GM12878 (cell line): ENCODE measurements at regions not wholly inside any gene's neighbourhood (a gene's known extent, or its start where the extent isn't known, plus 50 kb on each side); places are given as distances from the start of the nearest gene placed in this dataset.

Experiments used
- ATAC-seq: fragments of 200-7000 bp; cut with Tn5 transposase; 3 replicates; pipeline ENCODE4 v1.9.1; 2020; ENCODE audit warnings: mild to moderate bottlenecking, moderate library complexity
- BruUV-seq: library from RNA; stranded (reverse); fragments of 400-500 nt; replicated peaks from 2 replicates; lab custom pipeline; 2021; lab: Mats Ljungman, UMichigan
- CTCF ChIA-PET: fragments of 300-600 bp; sonication (Branson Sonifier 250); formaldehyde crosslinking; extraction: SDS; loops from one replicate; lab custom pipeline; 2021; ENCODE audit warnings: inconsistent platforms; lab: Yijun Ruan, JAX
- POLR2A ChIA-PET: fragments of 350-600 bp; formaldehyde crosslinking; extraction: SDS; loops from one replicate; lab custom pipeline; 2021; ENCODE audit warnings: inconsistent platforms; lab: Charles Lee
- RAD21 ChIA-PET: fragments of 300-600 bp; sonication (Branson Sonifier 250); formaldehyde crosslinking; loops from one replicate; lab custom pipeline; 2023; ENCODE audit warnings: antibody characterized with exemption; ENCODE audit not compliant: unreplicated experiment; lab: Charles Lee
- SMC1A ChIA-PET: fragments of 300-600 bp; sonication (Branson Sonifier 250); formaldehyde crosslinking; loops from one replicate; lab custom pipeline; 2023; ENCODE audit not compliant: unreplicated experiment, uncharacterized antibody; lab: Charles Lee
- DNase-seq: peaks from one replicate; pipeline ENCODE4 v3.0.0-alpha.2; 2011; ENCODE audit warnings: low read depth, low spot score
- FAIRE-seq: peaks from 3 replicates; lab custom pipeline; 2011; peaks lifted over from hg19 to GRCh38; lab: Jason Lieb, UNC
- H2AFZ ChIP-seq: 2 replicates; pipeline ENCODE4 v1.6.0; 2011; ENCODE audit warnings: low read depth, low read length, control low read depth; ENCODE audit not compliant: control insufficient read depth
- H3K27ac ChIP-seq: 2 replicates; pipeline ENCODE4 v1.5.1; 2011; ENCODE audit warnings: control low read depth; ENCODE audit not compliant: control insufficient read depth, insufficient read depth
- H3K27me3 ChIP-seq, 2 experiments: replicated peaks in 1 of 2; 2 replicates each; pipeline versions ENCODE4 v1.6.0 to v1.6.1; 2011; ENCODE audit warnings: low read length in 1 of 2; ENCODE audit not compliant: control insufficient read depth in 2 of 2, insufficient read depth in 2 of 2
- H3K36me3 ChIP-seq, 2 experiments: 2 replicates each; pipeline ENCODE4 v1.5.1; 2011; ENCODE audit warnings: low read length in 1 of 2; ENCODE audit not compliant: control insufficient read depth in 2 of 2, insufficient read depth in 2 of 2
- H3K4me1 ChIP-seq: 2 replicates; pipeline ENCODE4 v1.6.1; 2011; ENCODE audit warnings: mild to moderate bottlenecking, low read length, moderate library complexity, mixed read lengths; ENCODE audit not compliant: control insufficient read depth, insufficient read depth
- H3K4me2 ChIP-seq: 2 replicates; pipeline ENCODE4 v1.6.0; 2011; ENCODE audit warnings: control low read depth; ENCODE audit not compliant: control insufficient read depth, insufficient read depth
- H3K4me3 ChIP-seq: fragments of 200-600 bp; sonication (generic); 2 replicates; pipeline ENCODE4 v1.5.1; 2016
- H3K79me2 ChIP-seq: 2 replicates; pipeline ENCODE4 v1.6.0; 2011; ENCODE audit warnings: low read length; ENCODE audit not compliant: control insufficient read depth, insufficient read depth
- H3K9ac ChIP-seq: 2 replicates; pipeline ENCODE4 v1.8.0; 2011; ENCODE audit warnings: low read length, control low read depth, mixed read lengths; ENCODE audit not compliant: control insufficient read depth, insufficient read depth
- H3K9me3 ChIP-seq: replicated peaks from 3 replicates; pipeline ENCODE4 v1.5.1; 2011; ENCODE audit warnings: mild to moderate bottlenecking, low read length; ENCODE audit not compliant: control insufficient read depth, insufficient read depth
- H4K20me1 ChIP-seq: 2 replicates; pipeline ENCODE4 v1.6.0; 2011; ENCODE audit not compliant: control insufficient read depth, insufficient read depth
- BCL11A ChIP-seq: IDR thresholded peaks from 2 replicates; pipeline ENCODE4 v1.6.1; 2011; ENCODE audit warnings: low read depth, low read length
- BHLHE40 ChIP-seq, 2 experiments: fragments of 450-650 bp in 1 of 2; IDR thresholded peaks; 2 replicates each; pipeline ENCODE4 v1.6.1; 2011 to 2017; ENCODE audit warnings: low read depth in 2 of 2, borderline replicate concordance in 1 of 2, improper control_type of control experiment in 1 of 2, low read length in 1 of 2, mild to moderate bottlenecking in 1 of 2
- IRF4 ChIP-seq: IDR thresholded peaks from 2 replicates; pipeline ENCODE4 v1.6.1; 2011; ENCODE audit warnings: low read depth, low read length
- NFXL1 ChIP-seq: fragments of 450-650 bp; IDR thresholded peaks from 2 replicates; pipeline ENCODE4 v1.6.1; 2017; ENCODE audit warnings: antibody characterized with exemption, mild to moderate bottlenecking, borderline replicate concordance
- NR2C2 ChIP-seq: IDR thresholded peaks from 2 replicates; pipeline ENCODE4 v1.6.1; 2011; ENCODE audit warnings: borderline replicate concordance, low read depth; ENCODE audit not compliant: control insufficient read depth, insufficient read length
- RCOR1 ChIP-seq: conservative IDR thresholded peaks from 2 replicates; pipeline ENCODE4 v1.6.1; 2012; ENCODE audit warnings: low read depth, low read length, improper control_type of control experiment
- RFX5 ChIP-seq: IDR thresholded peaks from 2 replicates; pipeline ENCODE4 v1.6.1; 2011; ENCODE audit warnings: low read depth, low read length, improper control_type of control experiment
- RUNX3 ChIP-seq: IDR thresholded peaks from 2 replicates; pipeline ENCODE4 v1.6.1; 2012; ENCODE audit warnings: low read length, inconsistent platforms
- SIN3A ChIP-seq: IDR thresholded peaks from 2 replicates; pipeline ENCODE4 v1.6.1; 2012; ENCODE audit warnings: low read depth, low read length, improper control_type of control experiment
- SIX5 ChIP-seq: IDR thresholded peaks from 2 replicates; pipeline ENCODE4 v1.6.1; 2011; ENCODE audit warnings: mild to moderate bottlenecking, low read depth, low read length, moderate library complexity; ENCODE audit not compliant: severe bottlenecking
- SREBF1 ChIP-seq: IDR thresholded peaks from 2 replicates; pipeline ENCODE4 v1.6.1; 2012; ENCODE audit warnings: mild to moderate bottlenecking, low read length
- STAT3 ChIP-seq: IDR thresholded peaks from 2 replicates; pipeline ENCODE4 v1.6.1; 2011; ENCODE audit warnings: low read depth, low read length, improper control_type of control experiment
- TCF12 ChIP-seq: IDR thresholded peaks from 2 replicates; pipeline ENCODE4 v1.6.1; 2011; ENCODE audit warnings: low read depth, mild to moderate bottlenecking, low read length
- YY1 ChIP-seq: IDR thresholded peaks from 2 replicates; pipeline ENCODE4 v1.6.1; 2011; ENCODE audit warnings: low read depth, mild to moderate bottlenecking, low read length
- ZNF384 ChIP-seq: IDR thresholded peaks from 2 replicates; pipeline ENCODE4 v1.6.1; 2012; ENCODE audit warnings: low read depth, mild to moderate bottlenecking, low read length, improper control_type of control experiment, borderline replicate concordance
- ZNF622 ChIP-seq: fragments of 450-650 bp; IDR thresholded peaks from 2 replicates; pipeline ENCODE4 v1.6.1; 2017; ENCODE audit warnings: mild to moderate bottlenecking, inconsistent platforms
- WGBS: methylation state at CpG from one replicate; pipeline ENCODE4 v1.1.6; 2016; ENCODE audit warnings: low lambda C conversion rate; ENCODE audit not compliant: insufficient replicate concordance, insufficient coverage; ENCODE audit errors: missing lambda C conversion rate; 5-methylcytosine and 5-hydroxymethylcytosine counted together
- in situ Hi-C: fragments of 300-500 bp; cut with MboI; formaldehyde crosslinking; loops from 9 replicates; pipeline ENCODE4 v1.14.3; 2018; ENCODE audit warnings: mixed read lengths
- intact Hi-C: fragments of 100-400 bp; cut with micrococcal nuclease; formaldehyde crosslinking; loops from one replicate; pipeline ENCODE4 v1.14.2; 2022; ENCODE audit not compliant: unreplicated experiment
- TF ChIP-seq, protein P1 (sequence below): IDR thresholded peaks from 2 replicates; pipeline ENCODE4 v1.6.1; 2012; ENCODE audit warnings: low read depth, low read length, improper control_type of control experiment
- TF ChIP-seq, protein P2 (sequence below): fragments of 450-650 bp; IDR thresholded peaks from 2 replicates; pipeline ENCODE4 v1.6.1; 2017; ENCODE audit warnings: borderline replicate concordance
- TF ChIP-seq, protein P3 (sequence below): fragments of 450-650 bp; IDR thresholded peaks from 2 replicates; pipeline ENCODE4 v1.6.1; 2018; ENCODE audit warnings: borderline replicate concordance, mild to moderate bottlenecking; ENCODE audit not compliant: partially characterized antibody

DNA sequence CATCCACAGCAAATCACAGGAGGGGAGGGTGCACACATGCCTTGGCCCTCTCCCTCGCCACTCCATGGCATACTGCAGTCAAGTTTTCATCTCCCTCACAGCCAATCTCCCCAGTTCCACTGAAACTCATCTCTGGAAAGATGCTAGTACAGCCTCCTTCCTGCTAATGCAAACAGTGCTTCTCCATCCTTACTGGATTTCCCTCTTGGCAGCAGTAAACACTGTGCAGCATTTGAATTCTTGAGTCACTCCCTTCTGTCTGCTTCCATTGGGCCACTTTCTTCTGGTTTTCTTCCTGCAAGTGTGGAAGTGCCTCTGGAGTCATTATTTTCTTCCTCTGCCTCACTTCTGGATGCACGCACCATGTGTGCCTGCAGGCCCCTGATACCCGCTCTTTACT, 460.3 kb downstream of the QKI start (continued):
- TF ChIP-seq NR2C2: no peak
- TF ChIP-seq ZNF384: no peak
- TF ChIP-seq YY1: no peak
- TF ChIP-seq, protein P1, sequence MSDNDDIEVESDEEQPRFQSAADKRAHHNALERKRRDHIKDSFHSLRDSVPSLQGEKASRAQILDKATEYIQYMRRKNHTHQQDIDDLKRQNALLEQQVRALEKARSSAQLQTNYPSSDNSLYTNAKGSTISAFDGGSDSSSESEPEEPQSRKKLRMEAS: no peak
- no peak for TF ChIP-seq SREBF1
- TF ChIP-seq NFXL1: no peak
- no peak for TF ChIP-seq SIN3A
- no peak for TF ChIP-seq RCOR1
- no peak for TF ChIP-seq TCF12
- TF ChIP-seq, all 136 proteins: peak for 0

DNA sequence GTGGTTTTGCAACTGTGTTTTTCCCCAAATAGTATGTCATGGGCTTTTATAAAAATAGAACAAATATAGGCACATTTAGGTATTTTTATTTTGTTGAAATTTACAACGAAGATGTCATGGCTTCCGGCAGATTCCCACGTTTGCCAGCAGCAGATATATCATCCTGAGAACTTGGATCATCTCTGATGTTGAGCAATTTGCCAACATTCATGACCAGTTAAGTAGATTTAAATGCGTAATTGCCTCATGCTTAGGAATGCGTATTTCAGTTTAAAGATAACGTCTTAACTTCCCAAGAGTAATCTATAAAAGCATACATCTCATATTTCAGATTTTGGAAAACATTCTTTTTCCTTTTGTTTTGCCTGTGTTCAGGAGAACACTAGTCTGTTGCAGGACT, 457.8 kb downstream of the QKI start:
- DNase-seq (no peak), ATAC-seq (no peak), FAIRE-seq (no peak)
- CTCF ChIA-PET: no interaction called here
- Histone ChIP-seq H3K4me3 (no peak overlapping the region), H3K27me3 (no peaks in the 10 kb centered on the region; a peak in 1 of 4 replicates), H3K36me3 (no peaks in the 10 kb centered on the region), H3K9me3 (no peaks in the 10 kb centered on the region), H4K20me1 (no peaks in the 10 kb centered on the region), H3K4me1 (no peaks in the 10 kb centered on the region), H3K9ac (no peak overlapping the region), H2AFZ (no peak overlapping the region), H3K27ac (no peak overlapping the region), H3K79me2 (no peaks in the 10 kb centered on the region), H3K4me2 (no peak overlapping the region)
- intact Hi-C loops: no loop called here
- no TSS peak for BruUV-seq
- 75% methylated on average over 6 of the region's 6 CpGs for WGBS
- no peak for TF ChIP-seq IRF4
- TF ChIP-seq, protein P2, sequence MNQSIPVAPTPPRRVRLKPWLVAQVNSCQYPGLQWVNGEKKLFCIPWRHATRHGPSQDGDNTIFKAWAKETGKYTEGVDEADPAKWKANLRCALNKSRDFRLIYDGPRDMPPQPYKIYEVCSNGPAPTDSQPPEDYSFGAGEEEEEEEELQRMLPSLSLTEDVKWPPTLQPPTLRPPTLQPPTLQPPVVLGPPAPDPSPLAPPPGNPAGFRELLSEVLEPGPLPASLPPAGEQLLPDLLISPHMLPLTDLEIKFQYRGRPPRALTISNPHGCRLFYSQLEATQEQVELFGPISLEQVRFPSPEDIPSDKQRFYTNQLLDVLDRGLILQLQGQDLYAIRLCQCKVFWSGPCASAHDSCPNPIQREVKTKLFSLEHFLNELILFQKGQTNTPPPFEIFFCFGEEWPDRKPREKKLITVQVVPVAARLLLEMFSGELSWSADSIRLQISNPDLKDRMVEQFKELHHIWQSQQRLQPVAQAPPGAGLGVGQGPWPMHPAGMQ: no peak
- TF ChIP-seq, protein P3, sequence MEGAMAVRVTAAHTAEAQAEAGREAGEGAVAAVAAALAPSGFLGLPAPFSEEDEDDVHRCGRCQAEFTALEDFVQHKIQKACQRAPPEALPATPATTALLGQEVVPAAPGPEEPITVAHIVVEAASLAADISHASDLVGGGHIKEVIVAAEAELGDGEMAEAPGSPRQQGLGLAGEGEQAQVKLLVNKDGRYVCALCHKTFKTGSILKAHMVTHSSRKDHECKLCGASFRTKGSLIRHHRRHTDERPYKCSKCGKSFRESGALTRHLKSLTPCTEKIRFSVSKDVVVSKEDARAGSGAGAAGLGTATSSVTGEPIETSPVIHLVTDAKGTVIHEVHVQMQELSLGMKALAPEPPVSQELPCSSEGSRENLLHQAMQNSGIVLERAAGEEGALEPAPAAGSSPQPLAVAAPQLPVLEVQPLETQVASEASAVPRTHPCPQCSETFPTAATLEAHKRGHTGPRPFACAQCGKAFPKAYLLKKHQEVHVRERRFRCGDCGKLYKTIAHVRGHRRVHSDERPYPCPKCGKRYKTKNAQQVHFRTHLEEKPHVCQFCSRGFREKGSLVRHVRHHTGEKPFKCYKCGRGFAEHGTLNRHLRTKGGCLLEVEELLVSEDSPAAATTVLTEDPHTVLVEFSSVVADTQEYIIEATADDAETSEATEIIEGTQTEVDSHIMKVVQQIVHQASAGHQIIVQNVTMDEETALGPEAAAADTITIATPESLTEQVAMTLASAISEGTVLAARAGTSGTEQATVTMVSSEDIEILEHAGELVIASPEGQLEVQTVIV: no peak
- TF ChIP-seq BCL11A: no peak
- no peak for TF ChIP-seq STAT3
- TF ChIP-seq RFX5: no peak
- no peak for TF ChIP-seq RUNX3
- no peak for TF ChIP-seq NR2C2
- no peak for TF ChIP-seq ZNF622
- no peak for TF ChIP-seq BHLHE40 (IDR thresholded peaks at IDR 0.05; ENCODE audit: borderline replicate concordance in 1 of 2, low read depth in 2 of 2, low read length in 1 of 2)
- no peak for TF ChIP-seq SIX5
- RAD21 ChIA-PET: no interaction called here
- SMC1A ChIA-PET: interaction anchor here (0.7 kb wide), 1 partner anchor 533 kb away, joined by 3 read pairs; no protein-coding TSS in a partner anchor
- POLR2A ChIA-PET: no interaction called here
- in situ Hi-C loops: no loop called here
